ENCODE measurements at regions not wholly inside any gene's neighbourhood (a gene's known extent, or its start where the extent isn't known, plus 50 kb on each side); places are given as distances from the start of the nearest gene placed in this dataset.

DNA sequence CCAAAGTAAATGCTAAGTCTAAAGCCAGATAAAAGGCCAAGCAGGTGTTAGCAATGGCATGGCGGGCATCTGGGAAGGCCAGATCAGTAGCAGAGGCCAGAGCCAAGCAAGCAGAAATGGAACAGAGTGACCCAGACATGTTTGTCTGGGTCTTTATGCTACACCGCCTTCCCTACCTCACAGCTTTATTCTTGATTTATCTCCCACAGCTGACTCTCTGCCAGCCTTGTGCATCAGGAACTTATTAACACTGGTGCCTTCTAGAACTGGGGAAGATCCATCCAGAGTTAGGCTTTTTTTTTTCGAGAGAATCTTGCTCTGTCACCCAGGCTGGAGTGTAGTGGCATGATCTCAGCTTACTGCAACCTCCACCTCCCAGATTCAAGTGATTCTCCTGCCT, 112.5 kb upstream of the SLC44A1 start:
- no peak overlapping the region for H3K27ac ChIP-seq
- no peaks in the 10 kb centered on the region for H3K4me1 ChIP-seq (ENCODE audit: low read depth)
- no peak overlapping the region for H3K4me3 ChIP-seq
- H3K36me3 ChIP-seq = no peaks in the 10 kb centered on the region
- H3K27me3 ChIP-seq = no peaks in the 10 kb centered on the region
- H3K9me3 ChIP-seq (ENCODE audit: low read depth) = no peaks in the 10 kb centered on the region
- TF ChIP-seq, protein P1, sequence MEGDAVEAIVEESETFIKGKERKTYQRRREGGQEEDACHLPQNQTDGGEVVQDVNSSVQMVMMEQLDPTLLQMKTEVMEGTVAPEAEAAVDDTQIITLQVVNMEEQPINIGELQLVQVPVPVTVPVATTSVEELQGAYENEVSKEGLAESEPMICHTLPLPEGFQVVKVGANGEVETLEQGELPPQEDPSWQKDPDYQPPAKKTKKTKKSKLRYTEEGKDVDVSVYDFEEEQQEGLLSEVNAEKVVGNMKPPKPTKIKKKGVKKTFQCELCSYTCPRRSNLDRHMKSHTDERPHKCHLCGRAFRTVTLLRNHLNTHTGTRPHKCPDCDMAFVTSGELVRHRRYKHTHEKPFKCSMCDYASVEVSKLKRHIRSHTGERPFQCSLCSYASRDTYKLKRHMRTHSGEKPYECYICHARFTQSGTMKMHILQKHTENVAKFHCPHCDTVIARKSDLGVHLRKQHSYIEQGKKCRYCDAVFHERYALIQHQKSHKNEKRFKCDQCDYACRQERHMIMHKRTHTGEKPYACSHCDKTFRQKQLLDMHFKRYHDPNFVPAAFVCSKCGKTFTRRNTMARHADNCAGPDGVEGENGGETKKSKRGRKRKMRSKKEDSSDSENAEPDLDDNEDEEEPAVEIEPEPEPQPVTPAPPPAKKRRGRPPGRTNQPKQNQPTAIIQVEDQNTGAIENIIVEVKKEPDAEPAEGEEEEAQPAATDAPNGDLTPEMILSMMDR (IDR thresholded peaks at IDR 0.05; ENCODE audit: low read depth, low read length) = no peak
- no peak for DNase-seq (ENCODE audit: low read depth in 1 of 2, low spot score in 1 of 2)

DNA sequence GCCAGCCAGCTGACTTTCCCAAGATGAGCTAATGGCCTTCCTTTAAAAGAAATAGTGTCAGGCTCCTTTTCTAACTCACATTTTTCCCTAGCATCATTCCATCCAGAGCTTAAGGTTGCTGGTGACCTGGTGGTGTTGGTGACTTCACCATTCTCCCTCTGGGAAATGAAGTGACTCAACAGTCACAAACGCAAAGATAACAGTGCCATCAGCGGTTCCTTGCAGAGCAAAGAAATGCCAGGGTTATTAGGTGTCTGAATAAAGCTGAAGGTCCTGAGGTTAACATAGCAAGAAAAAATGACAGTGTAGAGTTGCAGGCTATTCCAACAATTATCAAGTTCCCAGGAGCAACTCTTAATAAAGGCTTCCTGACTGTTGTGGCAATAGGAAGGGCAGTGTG, 111.8 kb upstream of the SLC44A1 start:
- no peaks in the 10 kb centered on the region for H3K9me3 ChIP-seq (ENCODE audit: low read depth)
- DNase-seq (ENCODE audit: low read depth in 1 of 2, low spot score in 1 of 2) = peak in 1 of 2 donors; percentile 32
- no peak overlapping the region for H3K27ac ChIP-seq
- no peaks in the 10 kb centered on the region for H3K4me1 ChIP-seq (ENCODE audit: low read depth)
- H3K4me3 ChIP-seq = no peak overlapping the region
- TF ChIP-seq, protein P1 (IDR thresholded peaks at IDR 0.05; ENCODE audit: low read depth, low read length) = no peak
- H3K36me3 ChIP-seq = no peaks in the 10 kb centered on the region
- no peaks in the 10 kb centered on the region for H3K27me3 ChIP-seq

DNA sequence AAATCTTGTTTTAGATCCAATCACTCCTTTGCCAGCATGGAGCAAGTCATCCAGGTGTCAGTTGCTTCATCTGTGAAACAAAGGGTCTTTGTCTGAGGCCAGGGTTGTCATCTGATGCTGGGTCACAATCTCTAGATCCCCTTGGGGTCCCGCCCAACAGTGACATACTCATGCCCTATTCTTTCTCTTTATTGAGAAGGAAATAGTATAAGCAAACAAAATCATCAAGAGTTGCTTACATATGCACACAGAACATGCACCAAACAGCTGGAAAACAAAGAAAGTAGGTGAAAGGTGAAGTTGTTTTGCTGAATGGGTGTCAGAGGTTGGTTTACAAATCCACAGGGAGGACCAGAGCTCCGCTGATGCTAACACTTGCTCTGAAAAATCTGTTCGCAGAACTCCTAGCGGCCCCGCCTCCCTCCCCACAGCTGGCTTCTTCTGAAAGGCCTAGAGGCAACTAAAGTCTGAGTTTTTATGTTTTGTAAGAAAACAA, 106.1 kb upstream of the SLC44A1 start:
- TF ChIP-seq, protein P1 (IDR thresholded peaks at IDR 0.05; ENCODE audit: low read depth, low read length) = no peak
- H3K4me1 ChIP-seq (ENCODE audit: low read depth) = no peaks in the 10 kb centered on the region
- H3K27ac ChIP-seq = no peak overlapping the region
- DNase-seq (ENCODE audit: low read depth in 1 of 2, low spot score in 1 of 2) = peak in 1 of 2 donors; percentile 62
- H3K9me3 ChIP-seq (ENCODE audit: low read depth) = no peaks in the 10 kb centered on the region
- H3K36me3 ChIP-seq = no peaks in the 10 kb centered on the region
- H3K4me3 ChIP-seq = no peak overlapping the region
- no peaks in the 10 kb centered on the region for H3K27me3 ChIP-seq

DNA sequence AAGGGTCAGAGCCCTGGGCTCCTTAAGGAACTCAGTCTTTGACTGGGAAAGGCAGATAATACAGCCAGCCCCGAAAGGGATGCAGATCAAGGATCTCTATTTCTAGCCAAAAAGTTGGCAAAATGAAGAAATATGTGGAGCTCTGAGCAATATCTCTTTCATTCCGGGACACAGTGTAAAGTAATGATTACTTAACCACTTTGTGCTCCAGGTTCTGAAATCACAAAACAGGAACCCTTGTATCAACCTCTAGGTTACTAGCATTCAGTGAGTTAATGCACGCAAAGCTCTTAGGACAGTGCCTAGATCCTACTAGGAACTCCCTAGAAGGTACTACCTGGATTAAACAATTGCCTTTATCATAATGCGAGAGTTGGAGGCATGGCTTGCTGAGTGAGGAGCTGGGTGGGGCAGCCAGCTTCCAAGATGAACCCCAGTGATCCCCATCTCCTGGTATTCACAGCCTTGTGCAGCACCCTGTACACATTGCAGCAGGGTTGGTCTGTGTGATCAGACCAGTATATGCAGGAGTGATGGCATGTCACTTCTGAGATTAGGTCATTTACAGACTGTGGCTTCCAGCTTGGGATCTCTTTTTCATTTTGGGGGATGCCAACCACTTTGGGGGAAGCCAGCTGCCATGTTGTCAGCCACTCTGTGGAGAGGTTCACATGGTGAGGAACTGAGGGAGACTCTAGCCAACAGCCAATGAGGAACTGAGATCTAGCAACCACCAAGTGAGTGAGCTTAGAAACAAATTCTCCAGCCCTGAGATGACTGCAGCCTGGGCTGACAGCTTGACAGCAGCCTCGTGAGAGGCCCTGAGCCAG, 103.1 kb upstream of the SLC44A1 start:
- H3K27me3 ChIP-seq = no peaks in the 10 kb centered on the region
- TF ChIP-seq, protein P1 (IDR thresholded peaks at IDR 0.05; ENCODE audit: low read depth, low read length) = no peak
- no peaks in the 10 kb centered on the region for H3K36me3 ChIP-seq
- no peak overlapping the region for H3K27ac ChIP-seq
- no peaks in the 10 kb centered on the region for H3K4me1 ChIP-seq (ENCODE audit: low read depth)
- no peak overlapping the region for H3K4me3 ChIP-seq
- no peaks in the 10 kb centered on the region for H3K9me3 ChIP-seq (ENCODE audit: low read depth)
- DNase-seq (ENCODE audit: low read depth in 1 of 2, low spot score in 1 of 2) = peak in 1 of 2 donors; percentile 47

DNA sequence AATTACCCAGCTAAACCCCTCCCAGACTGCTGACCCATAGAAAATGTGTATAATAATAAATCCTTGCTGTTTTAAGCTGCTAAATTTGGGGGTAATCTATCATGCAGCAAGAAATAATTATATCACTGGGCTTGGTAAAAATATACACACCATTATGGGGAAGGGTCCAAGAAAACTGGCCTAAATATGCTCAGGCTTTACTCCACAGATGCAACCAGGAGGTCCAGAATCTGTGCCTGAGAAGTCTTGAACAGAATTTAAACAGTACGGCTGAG, 102.5 kb upstream of the SLC44A1 start:
- DNase-seq (ENCODE audit: low read depth in 1 of 2, low spot score in 1 of 2) = no peak
- Histone ChIP-seq H3K4me1 (ENCODE audit: low read depth) (no peaks in the 10 kb centered on the region), H3K27me3 (no peaks in the 10 kb centered on the region), H3K36me3 (no peaks in the 10 kb centered on the region), H3K27ac (no peak overlapping the region), H3K9me3 (ENCODE audit: low read depth) (no peaks in the 10 kb centered on the region), H3K4me3 (no peak overlapping the region)
- TF ChIP-seq, protein P1 (IDR thresholded peaks at IDR 0.05; ENCODE audit: low read depth, low read length) = no peak
